ENCODE measurements at regions not wholly inside any gene's neighbourhood (a gene's known extent, or its start where the extent isn't known, plus 50 kb on each side); places are given as distances from the start of the nearest gene placed in this dataset.
"Not testable (repeated sequence)": the region's sequence is repeated elsewhere in the genome, so short reads cannot be mapped to it uniquely, and the experiment has no call there.

- DNase-seq = no peak
Observed at GRCh38 chr11:129503646-129504045, 128.0 kb downstream of the BARX2 start.

DNA sequence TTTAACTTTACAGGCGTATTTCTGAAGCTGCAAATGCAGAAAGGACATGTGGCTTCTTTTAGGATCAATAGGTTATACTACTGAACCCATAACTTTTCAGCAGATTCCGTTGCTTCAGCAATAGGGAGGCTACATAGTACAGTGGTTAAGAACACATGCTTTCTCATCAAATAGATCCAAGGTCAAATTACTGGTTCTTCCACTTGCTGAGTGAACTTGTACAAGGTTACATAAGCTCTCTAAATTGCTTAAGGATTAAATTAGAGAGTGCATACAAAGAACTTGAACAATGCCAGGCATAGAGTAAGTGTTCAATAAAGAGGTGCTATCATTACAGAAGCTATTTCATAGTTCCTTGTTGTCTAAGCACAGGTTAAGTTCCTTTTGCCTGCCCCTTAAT is 129.6 kb downstream of the BARX2 start:
- DNase-seq = no peak

DNA sequence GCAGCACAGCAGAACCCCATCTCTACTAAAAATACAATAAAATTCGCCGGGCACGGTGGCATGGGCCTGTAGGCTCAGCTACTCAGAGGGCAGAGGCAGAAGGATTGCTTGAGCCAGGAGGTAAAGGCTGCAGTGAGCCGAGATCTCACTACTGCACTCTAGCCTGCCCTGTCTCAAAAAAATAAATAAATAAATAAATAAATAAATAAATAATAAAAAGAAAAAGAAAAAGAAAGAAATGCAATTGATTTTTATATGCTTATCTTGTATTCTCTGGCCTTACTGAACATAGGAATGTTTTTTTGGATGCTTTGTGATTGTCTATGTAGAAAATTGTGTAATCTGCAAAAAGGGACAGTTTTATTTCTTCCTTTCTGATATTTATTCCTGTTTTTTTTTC is 132.5 kb downstream of the BARX2 start:
- DNase-seq = no peak

- DNase-seq = no peak
Observed at GRCh38 chr11:129528296-129528695, 152.6 kb downstream of the BARX2 start.

DNA sequence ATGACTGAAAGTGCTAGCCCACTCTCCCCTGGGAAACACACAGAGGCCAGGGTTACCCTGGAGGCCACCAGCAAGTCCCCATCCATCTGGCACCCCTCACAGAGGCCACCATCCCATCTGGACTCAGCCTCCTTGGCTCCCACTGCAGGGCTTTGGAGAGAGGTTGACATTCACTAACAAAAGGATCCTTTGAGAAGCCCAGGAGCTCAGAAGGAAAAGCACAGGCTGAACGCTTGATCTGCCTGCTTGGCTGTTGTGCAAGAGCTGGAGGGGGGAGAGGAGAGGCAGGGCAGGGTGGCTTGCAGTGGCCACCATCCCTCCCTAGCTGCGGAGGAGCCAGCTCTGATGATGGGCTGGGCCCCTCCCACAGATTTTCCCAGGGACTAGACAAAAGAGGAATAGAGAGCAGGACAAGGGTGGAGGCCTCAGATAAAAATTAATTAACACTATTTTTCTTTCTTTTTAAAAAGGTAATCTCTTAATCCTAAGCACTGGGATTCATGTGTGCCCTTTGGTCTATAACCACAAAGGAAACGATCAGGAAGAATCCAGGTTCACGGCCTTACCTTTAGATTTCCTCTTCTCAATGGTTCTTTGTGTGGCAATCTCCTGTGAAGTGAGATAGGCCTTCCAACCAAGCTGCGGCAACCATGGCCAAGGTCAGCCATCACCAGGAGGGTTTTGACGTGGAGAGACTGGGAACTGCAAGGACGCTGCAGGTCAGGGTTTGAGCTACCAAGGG is 154.7 kb downstream of the BARX2 start:
- DNase-seq = no peak

DNA sequence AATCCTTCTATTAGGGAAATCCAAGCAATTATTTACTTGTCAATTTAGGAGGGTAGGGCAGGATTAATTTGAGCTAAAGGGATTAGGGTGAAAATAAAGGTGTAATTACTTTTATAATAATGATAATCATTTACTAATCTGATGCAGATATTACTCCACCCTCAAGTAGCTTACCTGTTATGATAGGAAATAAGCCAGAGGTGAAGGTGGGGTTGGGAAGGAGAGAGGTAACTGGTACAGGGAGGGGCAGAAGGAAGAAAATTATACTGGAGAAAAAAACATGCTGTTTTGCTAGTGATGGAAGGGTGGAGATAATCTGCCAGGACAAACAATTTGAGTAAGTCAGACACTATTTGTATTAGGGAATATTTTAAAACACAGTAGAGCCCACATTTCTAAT is 157.7 kb downstream of the BARX2 start:
- DNase-seq = no peak

DNA sequence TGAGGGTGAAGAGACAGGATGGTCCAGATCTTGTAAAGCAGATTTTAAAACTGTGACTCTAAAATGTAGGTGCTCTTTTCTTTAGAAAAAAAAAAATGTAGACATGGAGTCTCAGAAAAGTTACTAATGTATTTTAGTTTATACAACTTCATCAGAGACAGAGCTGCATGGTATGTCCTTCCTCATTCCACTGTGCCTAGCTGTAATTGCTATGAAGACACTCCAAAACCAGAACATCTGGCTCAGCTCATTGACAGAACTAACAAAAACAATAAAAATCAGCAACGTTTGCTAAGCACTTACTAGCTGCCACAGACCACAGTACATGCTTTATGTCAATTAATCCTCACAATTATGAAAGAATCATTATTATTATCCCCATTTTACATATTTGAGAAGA is 160.7 kb downstream of the BARX2 start:
- no peak for DNase-seq

GRCh38 chr11:129538323-129538722 is 162.7 kb downstream of the BARX2 start:
- DNase-seq = no peak

DNA sequence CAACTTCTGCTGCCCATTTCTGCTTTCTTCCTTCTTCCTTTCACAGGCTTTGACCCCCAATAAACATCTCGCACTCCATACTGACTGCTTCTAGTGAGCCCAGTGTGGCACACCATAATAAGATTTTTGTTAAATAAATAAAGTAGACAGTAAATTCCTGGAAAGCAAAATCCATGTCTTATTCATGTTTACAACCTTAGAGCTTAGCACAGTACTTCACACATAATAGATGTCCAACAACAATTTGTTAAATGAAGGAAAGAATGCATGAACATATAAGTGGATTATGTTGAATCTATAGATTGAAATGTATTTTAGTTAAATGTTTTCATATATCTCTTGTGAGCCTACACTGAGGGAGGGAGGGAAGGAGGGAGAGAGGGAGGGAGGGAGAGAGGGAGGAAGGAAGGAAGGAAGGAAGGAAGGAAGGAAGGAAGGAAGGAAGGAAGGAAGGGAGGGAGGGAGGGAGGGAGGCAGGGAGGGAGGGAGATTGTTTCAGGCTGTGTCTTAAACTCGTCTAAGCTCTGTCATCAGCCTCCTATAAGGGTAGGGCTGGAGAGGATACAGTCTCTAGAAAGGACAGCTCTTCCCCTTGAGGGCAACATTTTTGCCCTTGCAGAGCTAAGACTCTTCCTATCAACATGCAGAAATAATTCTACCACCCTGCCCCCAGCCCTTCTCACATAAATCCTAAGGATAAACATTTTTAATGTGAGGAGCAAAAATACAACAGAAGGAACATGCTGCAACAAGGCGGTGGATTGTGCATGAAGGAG is 168.1 kb downstream of the BARX2 start:
- DNase-seq = no peak

- no peak for DNase-seq
Observed at GRCh38 chr11:129544691-129545090, 169.0 kb downstream of the BARX2 start.

GRCh38 chr11:129546266-129546665 is 170.6 kb downstream of the BARX2 start:
- DNase-seq = no peak

GRCh38 chr11:129557421-129557820 is 181.8 kb downstream of the BARX2 start:
- no peak for DNase-seq

DNA sequence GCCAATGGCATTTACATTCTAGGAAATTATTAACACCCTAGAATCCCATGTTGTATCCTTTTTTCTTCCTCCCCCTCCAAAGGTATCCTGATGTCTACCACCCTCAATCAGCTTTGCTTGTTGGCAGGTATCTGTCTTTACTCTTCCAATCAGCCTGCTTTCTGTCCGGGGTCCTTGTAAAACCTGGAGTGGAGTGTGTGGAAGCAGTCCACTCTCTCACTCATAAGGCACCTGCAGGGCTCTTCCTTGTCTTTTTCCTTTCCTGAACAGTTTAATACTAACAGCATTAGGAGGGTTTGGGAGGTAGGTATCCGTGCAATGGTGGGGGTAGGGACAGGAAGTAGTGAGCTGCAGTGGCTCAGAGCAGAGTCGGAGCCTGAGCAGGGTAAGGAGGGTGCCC is 193.4 kb downstream of the BARX2 start:
- no peak for DNase-seq

DNA sequence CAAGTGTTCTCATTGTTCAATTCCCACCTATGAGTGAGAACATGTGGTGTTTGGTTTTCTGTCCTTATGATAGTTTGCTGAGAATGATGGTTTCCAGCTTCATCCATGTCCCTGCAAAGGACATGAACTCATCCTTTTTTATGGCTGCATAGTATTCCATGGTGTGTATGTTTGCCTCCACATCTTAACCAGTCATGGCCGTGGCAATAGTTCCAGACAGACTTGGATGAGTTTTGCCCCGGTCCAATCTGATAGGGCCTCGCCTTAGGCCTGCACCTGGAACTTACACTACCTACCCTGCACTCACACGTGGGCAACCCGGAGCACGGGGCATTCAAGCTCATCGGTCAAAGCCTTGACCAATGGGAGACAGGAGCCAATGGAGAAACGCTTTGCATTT is 197.0 kb downstream of the BARX2 start:
- not testable (repeated sequence) for DNase-seq

- no peak for DNase-seq
Observed at GRCh38 chr11:129573161-129573560, 197.5 kb downstream of the BARX2 start.

DNA sequence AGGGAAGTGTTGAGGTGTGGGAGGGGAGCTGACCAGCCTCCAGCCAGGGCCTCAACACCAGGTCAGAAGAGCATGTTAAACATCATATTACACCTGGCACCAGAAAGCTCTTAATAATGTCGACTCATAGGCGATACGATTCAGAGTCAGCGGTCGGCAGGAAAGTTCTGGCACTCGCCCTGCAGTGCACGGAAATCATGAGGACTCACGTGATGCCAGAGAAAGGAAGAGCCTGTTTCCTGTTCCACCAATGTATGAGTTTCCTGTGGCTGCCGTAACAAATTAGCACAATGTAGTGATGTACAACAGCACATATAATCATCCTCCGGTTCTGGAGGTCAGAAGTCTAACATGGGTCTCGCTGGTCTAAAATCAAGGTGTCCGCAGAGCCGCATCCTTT is 198.8 kb downstream of the BARX2 start:
- no peak for DNase-seq

DNA sequence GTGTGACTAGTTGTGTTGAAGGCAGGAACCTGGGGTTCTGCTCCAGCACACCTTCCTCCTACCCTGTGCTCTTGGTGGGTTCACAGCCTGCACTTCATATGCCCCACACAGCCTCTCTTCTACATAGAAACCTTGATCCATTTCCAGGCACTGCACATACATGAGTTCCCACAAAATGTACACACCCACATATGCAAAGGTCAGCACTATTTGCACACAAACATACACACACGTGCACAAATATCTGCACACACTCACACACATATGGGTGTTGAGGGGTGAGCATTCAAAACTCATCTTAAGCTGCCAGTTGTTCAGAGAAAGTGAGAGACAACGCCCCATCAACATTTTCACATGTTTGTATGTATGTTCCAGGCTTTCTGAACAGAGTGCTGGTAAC is 201.0 kb downstream of the BARX2 start:
- DNase-seq = no peak

DNA sequence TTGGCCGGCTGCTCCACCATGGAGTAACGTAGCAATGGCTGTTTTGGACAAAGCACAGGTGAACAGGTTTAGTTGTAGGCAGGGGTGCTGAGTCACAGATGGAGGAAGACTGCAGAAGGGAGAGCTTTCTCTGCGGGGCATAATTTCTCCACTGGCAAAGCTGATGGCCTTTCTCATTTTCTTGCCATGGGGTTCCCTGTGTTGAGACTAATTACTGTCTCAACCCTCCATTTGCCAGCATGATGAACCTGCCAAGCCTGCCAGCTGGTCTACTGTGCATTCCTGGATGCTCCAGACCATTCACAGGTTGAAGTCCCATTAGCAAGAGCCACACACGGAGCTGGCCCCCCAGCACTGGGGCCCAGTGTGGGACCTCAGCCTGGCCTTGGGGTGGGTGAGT is 202.4 kb downstream of the BARX2 start:
- no peak for DNase-seq

DNA sequence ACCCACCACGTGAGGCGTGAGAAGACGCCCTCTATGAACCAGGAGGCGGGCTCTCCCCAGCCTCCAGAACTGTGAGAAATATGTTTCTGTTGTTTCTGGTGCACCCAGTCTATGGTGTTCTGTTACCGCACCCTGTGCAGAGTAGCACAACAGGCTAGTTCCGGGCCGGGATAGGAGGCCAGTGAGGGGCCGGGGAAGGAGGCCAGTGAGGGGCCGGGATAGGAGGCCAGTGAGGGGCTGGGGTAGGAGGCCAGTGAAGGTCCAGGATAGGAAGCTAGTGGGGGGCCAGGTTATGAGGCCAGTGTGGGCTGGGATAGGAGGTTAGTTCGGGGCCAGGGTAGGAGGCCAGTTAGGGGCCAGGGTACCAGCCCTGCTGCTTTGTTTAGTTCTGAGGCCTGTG is 204.6 kb downstream of the BARX2 start:
- no peak for DNase-seq

- DNase-seq = no peak
Observed at GRCh38 chr11:129584316-129584715, 208.7 kb downstream of the BARX2 start.

GRCh38 chr11:129589190-129589860 is 213.7 kb downstream of the BARX2 start:
- no peak for DNase-seq

- DNase-seq = no peak
Observed at GRCh38 chr11:129590030-129590752, 214.5 kb downstream of the BARX2 start.

DNA sequence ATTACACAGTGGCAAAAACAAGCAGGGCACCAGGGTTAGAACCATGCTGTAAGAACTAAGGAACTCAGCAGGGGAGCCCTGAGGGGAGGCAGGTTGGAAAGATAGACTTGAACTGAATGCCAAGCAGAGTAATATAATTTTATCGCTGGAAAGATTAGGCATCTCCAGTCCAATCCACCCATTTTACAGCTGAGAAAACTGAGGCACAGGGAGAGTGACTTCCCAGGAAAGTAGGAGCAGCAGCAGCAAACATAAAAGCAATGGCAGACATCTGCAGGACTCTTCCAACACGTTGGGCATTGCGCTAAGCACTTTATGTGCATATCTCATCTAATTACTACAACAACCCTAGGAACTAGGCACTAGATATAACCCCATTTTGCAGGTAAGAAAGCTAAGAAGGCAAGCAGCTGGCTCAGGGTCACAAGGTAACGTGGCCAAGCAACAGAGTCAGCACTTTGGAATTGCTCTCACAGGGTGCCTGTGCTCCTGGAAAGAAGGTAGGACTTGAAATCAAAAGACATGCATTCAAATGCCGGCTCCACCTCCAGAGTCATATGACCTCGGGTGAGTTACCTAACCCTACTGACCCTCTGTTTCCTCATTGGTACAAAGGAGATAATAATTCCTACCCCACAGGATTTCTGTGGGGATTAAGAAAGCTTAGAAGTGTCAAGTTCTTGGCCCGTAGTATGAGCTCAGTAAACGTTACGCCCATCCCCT is 215.3 kb downstream of the BARX2 start:
- DNase-seq = no peak
